Neural progenitor cell (in vitro differentiated cells): ENCODE measurements at regions not wholly inside any gene's neighbourhood (a gene's known extent, or its start where the extent isn't known, plus 50 kb on each side); places are given as distances from the start of the nearest gene placed in this dataset.

Source experiments
- EZH2 ChIP-seq: fragments of 200-600 bp; sonication (generic); IDR thresholded peaks from 2 replicates; pipeline ENCODE4 v1.6.1; 2017; ENCODE audit warnings: antibody characterized with exemption, mild to moderate bottlenecking, moderate library complexity
- EZH2phosphoT487 ChIP-seq: fragments of 200-600 bp; sonication (generic); IDR thresholded peaks from 2 replicates; pipeline ENCODE4 v1.6.1; 2017; ENCODE audit warnings: antibody characterized with exemption
- TF ChIP-seq, protein P1 (sequence below): fragments of 200-600 bp; sonication (generic); IDR thresholded peaks from 2 replicates; pipeline ENCODE4 v1.5.1; 2017; ENCODE audit warnings: antibody characterized with exemption, mild to moderate bottlenecking

DNA sequence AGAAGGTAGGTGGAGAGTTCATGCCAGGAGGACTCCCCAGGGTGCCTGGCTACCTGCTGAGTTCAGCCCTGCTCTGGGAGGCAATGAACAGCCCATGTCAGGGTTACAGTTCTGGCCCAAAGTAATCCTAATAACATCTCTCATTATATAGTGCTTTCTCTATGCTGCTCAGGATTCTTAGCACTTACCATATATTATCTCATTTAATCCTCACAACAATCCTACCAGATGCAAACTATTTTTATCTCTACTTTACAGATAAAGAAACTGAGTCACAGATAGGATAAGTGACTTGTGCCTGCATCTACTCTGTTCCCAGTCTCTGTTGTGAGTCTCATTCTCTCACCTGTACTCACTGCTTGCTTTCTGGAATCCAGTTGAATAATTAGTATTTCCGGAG is 105.1 kb upstream of the NFE2L3 start:
- TF ChIP-seq, protein P1, sequence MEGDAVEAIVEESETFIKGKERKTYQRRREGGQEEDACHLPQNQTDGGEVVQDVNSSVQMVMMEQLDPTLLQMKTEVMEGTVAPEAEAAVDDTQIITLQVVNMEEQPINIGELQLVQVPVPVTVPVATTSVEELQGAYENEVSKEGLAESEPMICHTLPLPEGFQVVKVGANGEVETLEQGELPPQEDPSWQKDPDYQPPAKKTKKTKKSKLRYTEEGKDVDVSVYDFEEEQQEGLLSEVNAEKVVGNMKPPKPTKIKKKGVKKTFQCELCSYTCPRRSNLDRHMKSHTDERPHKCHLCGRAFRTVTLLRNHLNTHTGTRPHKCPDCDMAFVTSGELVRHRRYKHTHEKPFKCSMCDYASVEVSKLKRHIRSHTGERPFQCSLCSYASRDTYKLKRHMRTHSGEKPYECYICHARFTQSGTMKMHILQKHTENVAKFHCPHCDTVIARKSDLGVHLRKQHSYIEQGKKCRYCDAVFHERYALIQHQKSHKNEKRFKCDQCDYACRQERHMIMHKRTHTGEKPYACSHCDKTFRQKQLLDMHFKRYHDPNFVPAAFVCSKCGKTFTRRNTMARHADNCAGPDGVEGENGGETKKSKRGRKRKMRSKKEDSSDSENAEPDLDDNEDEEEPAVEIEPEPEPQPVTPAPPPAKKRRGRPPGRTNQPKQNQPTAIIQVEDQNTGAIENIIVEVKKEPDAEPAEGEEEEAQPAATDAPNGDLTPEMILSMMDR: no peak
- TF ChIP-seq EZH2: no peak
- TF ChIP-seq EZH2phosphoT487: no peak
